Breast epithelium (tissue), 4 donors: ENCODE measurements at regions not wholly inside any gene's neighbourhood (a gene's known extent, or its start where the extent isn't known, plus 50 kb on each side); places are given as distances from the start of the nearest gene placed in this dataset.

ENCODE experiments used
- DNase-seq, 2 donors: peaks; one replicate each; pipeline ENCODE4 v3.0.0-alpha.2; 2019; ENCODE audit warnings: low spot score in 2 of 2
- H3K27ac ChIP-seq, 2 donors: fragments of 200-600 bp; sonication (generic) in 1 of 2; one replicate each; pipeline ENCODE4 v1.5.1; 2016 to 2019; ENCODE audit warnings: mild to moderate bottlenecking in 1 of 2
- H3K27me3 ChIP-seq, 2 donors: fragments of 200-600 bp; sonication (generic) in 1 of 2; one replicate each; pipeline versions ENCODE4 v1.5.1 to v1.6.0; 2017 to 2019; ENCODE audit warnings: control low read depth in 1 of 2, mild to moderate bottlenecking in 1 of 2
- H3K36me3 ChIP-seq: fragments of 200-600 bp; one replicate; pipeline ENCODE4 v1.5.1; 2019
- H3K4me1 ChIP-seq, 2 donors: fragments of 200-600 bp; sonication (generic); one replicate each; pipeline ENCODE4 v1.5.1; 2016 to 2019; ENCODE audit warnings: control low read depth in 1 of 2
- H3K4me3 ChIP-seq, 3 donors: fragments of 200-600 bp; sonication (generic); 1 replicate in 2 of 3; 2 replicates in 1 of 3; pipeline ENCODE4 v1.5.1; 2016 to 2019; ENCODE audit warnings: mild to moderate bottlenecking in 3 of 3, moderate library complexity in 2 of 3
- H3K9me3 ChIP-seq, 2 donors: fragments of 200-600 bp; sonication (generic) in 1 of 2; one replicate each; pipeline ENCODE4 v1.5.1; 2016 to 2019; ENCODE audit warnings: control low read depth in 1 of 2
- CTCF ChIP-seq, 3 donors: fragments of 450-650 bp; IDR thresholded peaks; one replicate each; pipeline ENCODE4 v1.5.1; 2016 to 2017; ENCODE audit warnings: antibody characterized with exemption in 3 of 3, mild to moderate bottlenecking in 3 of 3, moderate library complexity in 3 of 3
- POLR2A ChIP-seq: fragments of 450-650 bp; IDR thresholded peaks from one replicate; pipeline ENCODE4 v1.6.1; 2016; ENCODE audit warnings: antibody characterized with exemption, mild to moderate bottlenecking, moderate library complexity
- POLR2AphosphoS5 ChIP-seq, 3 donors: sonication (generic); formaldehyde crosslinking; IDR thresholded peaks; one replicate each; pipeline ENCODE4 v1.6.1; 2017; ENCODE audit warnings: antibody characterized with exemption in 3 of 3
- intact Hi-C: fragments of 100-400 bp; cut with DNase I; formaldehyde crosslinking; loops from one replicate; pipeline ENCODE4 v1.15.1; 2023; ENCODE audit warnings: low total_unique reads

GRCh38 chr12:63090716-63091115 is 60.3 kb downstream of the AVPR1A start:
- Histone ChIP-seq H3K27me3 (no peaks in the 10 kb centered on the region), H3K36me3 (no peaks in the 10 kb centered on the region), H3K4me3 (no peak overlapping the region), H3K4me1 (no peaks in the 10 kb centered on the region), H3K27ac (no peak overlapping the region), H3K9me3 (no peaks in the 10 kb centered on the region)
- no peak for TF ChIP-seq POLR2A
- no peak for TF ChIP-seq CTCF (IDR thresholded peaks at IDR 0.05)
- TF ChIP-seq POLR2AphosphoS5 (IDR thresholded peaks at IDR 0.05): no peak
- intact Hi-C loops: no loop called here
- no peak for DNase-seq

- no peaks in the 10 kb centered on the region for H3K27me3 ChIP-seq
- no peaks in the 10 kb centered on the region for H3K36me3 ChIP-seq
- H3K4me3 ChIP-seq: no peak overlapping the region
- DNase-seq: peak in 1 of 2 donors; percentile 31
- H3K27ac ChIP-seq: no peak overlapping the region
- intact Hi-C loops: no loop called here
- no peaks in the 10 kb centered on the region for H3K4me1 ChIP-seq
- H3K9me3 ChIP-seq: no peaks in the 10 kb centered on the region
- TF ChIP-seq CTCF (IDR thresholded peaks at IDR 0.05): no peak
- no peak for TF ChIP-seq POLR2A
- no peak for TF ChIP-seq POLR2AphosphoS5 (IDR thresholded peaks at IDR 0.05)
These were observed 64.7 kb downstream of the AVPR1A start for GRCh38 chr12:63086149-63086915.

GRCh38 chr12:63085120-63085519 is 65.9 kb downstream of the AVPR1A start:
- H3K27me3 ChIP-seq: no peaks in the 10 kb centered on the region
- intact Hi-C loops: no loop called here
- H3K4me3 ChIP-seq: no peak overlapping the region
- DNase-seq: no peak
- no peaks in the 10 kb centered on the region for H3K9me3 ChIP-seq
- H3K36me3 ChIP-seq: no peaks in the 10 kb centered on the region
- TF ChIP-seq POLR2AphosphoS5 (IDR thresholded peaks at IDR 0.05) (no peak), CTCF (IDR thresholded peaks at IDR 0.05) (no peak), POLR2A (no peak)
- no peak overlapping the region for H3K27ac ChIP-seq
- H3K4me1 ChIP-seq: no peaks in the 10 kb centered on the region

- Histone ChIP-seq H3K4me3 (no peak overlapping the region), H3K27ac (no peak overlapping the region), H3K36me3 (no peaks in the 10 kb centered on the region), H3K4me1 (no peaks in the 10 kb centered on the region), H3K9me3 (no peaks in the 10 kb centered on the region), H3K27me3 (no peaks in the 10 kb centered on the region)
- DNase-seq: no peak
- TF ChIP-seq POLR2AphosphoS5 (IDR thresholded peaks at IDR 0.05): no peak
- TF ChIP-seq CTCF (IDR thresholded peaks at IDR 0.05): no peak
- TF ChIP-seq POLR2A: no peak
- intact Hi-C loops: no loop called here
These were observed 66.5 kb downstream of the AVPR1A start for GRCh38 chr12:63084501-63084900.

- TF ChIP-seq POLR2AphosphoS5 (IDR thresholded peaks at IDR 0.05) (no peak), CTCF (IDR thresholded peaks at IDR 0.05) (no peak), POLR2A (no peak)
- Histone ChIP-seq H3K4me1 (no peaks in the 10 kb centered on the region), H3K27ac (no peak overlapping the region), H3K36me3 (no peaks in the 10 kb centered on the region), H3K4me3 (no peak overlapping the region), H3K27me3 (no peaks in the 10 kb centered on the region), H3K9me3 (no peaks in the 10 kb centered on the region)
- no peak for DNase-seq
- intact Hi-C loops: no loop called here
These were observed 68.0 kb downstream of the AVPR1A start for GRCh38 chr12:63083046-63083445.
